ENCODE measurements at regions not wholly inside any gene's neighbourhood (a gene's known extent, or its start where the extent isn't known, plus 50 kb on each side); places are given as distances from the start of the nearest gene placed in this dataset.

DNA sequence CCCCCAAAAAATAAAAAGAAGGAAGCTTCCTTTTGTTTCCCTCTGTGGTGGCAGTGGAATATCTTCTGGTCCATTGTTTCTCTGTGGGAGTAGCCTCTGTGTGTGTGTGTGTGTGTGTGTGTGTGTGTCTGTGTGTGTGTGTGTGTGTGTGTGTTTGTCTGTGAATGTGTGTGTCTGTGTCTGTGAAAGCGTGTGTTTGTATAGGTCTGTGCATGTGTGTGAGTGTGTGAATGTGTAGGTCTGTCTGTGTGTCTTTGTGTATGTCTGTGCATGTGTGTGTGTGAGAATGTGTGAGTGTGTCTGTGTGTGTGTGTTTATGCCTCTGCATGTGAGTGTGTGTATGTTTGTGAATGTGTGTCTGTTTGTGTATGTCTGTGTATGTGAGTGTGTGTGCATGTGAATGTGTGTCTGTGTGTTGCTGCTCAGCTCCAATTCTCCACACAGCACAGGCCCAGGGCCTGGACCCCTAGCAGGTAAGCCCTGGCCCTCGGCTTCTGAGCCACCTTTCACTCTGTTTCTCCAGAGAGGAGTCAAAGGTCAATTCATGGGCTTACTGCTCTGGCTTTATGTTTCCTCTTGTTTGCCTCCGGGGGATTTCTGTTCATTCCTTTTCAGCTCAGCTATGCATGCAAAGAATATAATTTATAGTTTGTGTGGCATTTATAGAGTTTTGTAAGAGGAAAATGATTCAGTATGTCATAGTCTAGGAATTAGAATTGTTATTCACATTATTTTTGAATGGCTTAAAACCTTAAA lies 89.8 kb downstream of the UCHL1 start:
- no peak for DNase-seq (ENCODE audit: low spot score)
- Histone ChIP-seq H3K4me3 (ENCODE audit: low read depth, low read length, poor library complexity, severe bottlenecking) (no peak overlapping the region), H4K20me1 (ENCODE audit: insufficient read depth, low read length) (no peaks in the 10 kb centered on the region), H3K4me2 (ENCODE audit: low read length) (no peak overlapping the region), H3K4me1 (ENCODE audit: insufficient read depth, low read length, poor library complexity, severe bottlenecking) (no peaks in the 10 kb centered on the region), H3K9me2 (ENCODE audit: insufficient read depth, low read length) (no peaks in the 10 kb centered on the region), H3K27ac (ENCODE audit: low read depth, low read length, poor library complexity, severe bottlenecking) (no peak overlapping the region), H3K79me2 (ENCODE audit: insufficient read depth, low read depth, low read length) (no peaks in the 10 kb centered on the region), H3K36me3 (ENCODE audit: insufficient read depth, low read length) (no peaks in the 10 kb centered on the region), H2AFZ (ENCODE audit: low read length) (no peak overlapping the region), H3K9me3 (ENCODE audit: low read length) (no peaks in the 10 kb centered on the region)
- BruUV-seq (replicated peaks) = no TSS peak
- ChIA-PET POLR2A (no interaction called here), CTCF (ENCODE audit: unreplicated experiment) (no interaction called here)
- intact Hi-C loops (cut with micrococcal nuclease; ENCODE audit: unreplicated experiment) = no loop called here
- no peak for TF ChIP-seq EZH2phosphoT487 (IDR thresholded peaks at IDR 0.05; ENCODE audit: borderline replicate concordance, low read depth, low read length)
- TF ChIP-seq, protein P1, sequence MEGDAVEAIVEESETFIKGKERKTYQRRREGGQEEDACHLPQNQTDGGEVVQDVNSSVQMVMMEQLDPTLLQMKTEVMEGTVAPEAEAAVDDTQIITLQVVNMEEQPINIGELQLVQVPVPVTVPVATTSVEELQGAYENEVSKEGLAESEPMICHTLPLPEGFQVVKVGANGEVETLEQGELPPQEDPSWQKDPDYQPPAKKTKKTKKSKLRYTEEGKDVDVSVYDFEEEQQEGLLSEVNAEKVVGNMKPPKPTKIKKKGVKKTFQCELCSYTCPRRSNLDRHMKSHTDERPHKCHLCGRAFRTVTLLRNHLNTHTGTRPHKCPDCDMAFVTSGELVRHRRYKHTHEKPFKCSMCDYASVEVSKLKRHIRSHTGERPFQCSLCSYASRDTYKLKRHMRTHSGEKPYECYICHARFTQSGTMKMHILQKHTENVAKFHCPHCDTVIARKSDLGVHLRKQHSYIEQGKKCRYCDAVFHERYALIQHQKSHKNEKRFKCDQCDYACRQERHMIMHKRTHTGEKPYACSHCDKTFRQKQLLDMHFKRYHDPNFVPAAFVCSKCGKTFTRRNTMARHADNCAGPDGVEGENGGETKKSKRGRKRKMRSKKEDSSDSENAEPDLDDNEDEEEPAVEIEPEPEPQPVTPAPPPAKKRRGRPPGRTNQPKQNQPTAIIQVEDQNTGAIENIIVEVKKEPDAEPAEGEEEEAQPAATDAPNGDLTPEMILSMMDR (conservative IDR thresholded peaks at IDR 0.05; ENCODE audit: low read length) = no peak

- no peak for TF ChIP-seq EZH2phosphoT487 (IDR thresholded peaks at IDR 0.05; ENCODE audit: borderline replicate concordance, low read depth, low read length)
- TF ChIP-seq, protein P1 (conservative IDR thresholded peaks at IDR 0.05; ENCODE audit: low read length) = no peak
- no peak overlapping the region for H3K4me2 ChIP-seq (ENCODE audit: low read length)
- H3K9me3 ChIP-seq (ENCODE audit: low read length) = no peaks in the 10 kb centered on the region
- H2AFZ ChIP-seq (ENCODE audit: low read length) = no peak overlapping the region
- H3K79me2 ChIP-seq (ENCODE audit: insufficient read depth, low read depth, low read length) = no peaks in the 10 kb centered on the region
- CTCF ChIA-PET (ENCODE audit: unreplicated experiment) = no interaction called here
- DNase-seq (ENCODE audit: low spot score) = no peak
- no peaks in the 10 kb centered on the region for H3K36me3 ChIP-seq (ENCODE audit: insufficient read depth, low read length)
- H4K20me1 ChIP-seq (ENCODE audit: insufficient read depth, low read length) = no peaks in the 10 kb centered on the region
- H3K4me1 ChIP-seq (ENCODE audit: insufficient read depth, low read length, poor library complexity, severe bottlenecking) = no peaks in the 10 kb centered on the region
- H3K27ac ChIP-seq (ENCODE audit: low read depth, low read length, poor library complexity, severe bottlenecking) = no peak overlapping the region
- intact Hi-C loops (cut with micrococcal nuclease; ENCODE audit: unreplicated experiment) = no loop called here
- no peak overlapping the region for H3K4me3 ChIP-seq (ENCODE audit: low read depth, low read length, poor library complexity, severe bottlenecking)
- POLR2A ChIA-PET = no interaction called here
- no TSS peak for BruUV-seq (replicated peaks)
- no peaks in the 10 kb centered on the region for H3K9me2 ChIP-seq (ENCODE audit: insufficient read depth, low read length)
Measured at GRCh38 chr4:41349021-41349420, 92.3 kb downstream of the UCHL1 start.

DNA sequence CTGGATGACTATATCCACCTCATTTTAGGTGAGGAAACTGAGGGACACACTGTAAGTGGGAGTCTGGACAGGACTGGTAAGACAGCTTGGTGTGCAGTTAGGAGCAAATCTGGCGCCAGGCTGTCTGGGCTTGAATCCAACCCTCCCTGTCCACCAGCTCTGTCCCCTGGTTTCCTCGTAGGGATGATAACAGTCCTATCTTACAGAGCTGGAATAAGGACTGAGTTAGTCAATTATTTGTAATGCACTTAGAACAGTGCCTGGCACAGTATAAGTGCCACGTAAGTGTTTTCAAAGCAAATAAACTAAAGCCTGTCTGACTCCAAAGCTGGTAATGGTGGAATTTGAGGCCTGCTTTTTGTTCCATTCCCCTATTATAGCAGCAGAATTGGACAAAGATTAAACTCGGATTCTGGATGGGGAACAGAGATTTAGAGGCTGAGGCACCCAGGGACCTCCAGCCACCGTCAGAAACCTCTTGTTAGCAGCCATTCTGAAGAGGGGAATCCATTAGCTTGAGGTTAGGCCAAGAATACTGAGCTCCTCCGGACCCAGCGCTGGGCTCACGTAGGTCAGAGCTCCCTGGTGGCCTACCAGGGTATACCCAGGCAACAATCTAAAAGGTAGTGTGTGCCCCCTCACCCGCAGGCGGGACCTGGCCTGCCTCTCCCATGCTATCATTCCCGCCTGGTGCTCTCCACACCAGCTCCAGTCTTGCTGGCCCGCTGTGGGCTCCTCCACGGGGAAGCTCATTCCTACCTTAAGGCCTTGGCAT lies 102.1 kb downstream of the UCHL1 start:
- POLR2A ChIA-PET = no interaction called here
- H3K9me2 ChIP-seq (ENCODE audit: insufficient read depth, low read length) = no peaks in the 10 kb centered on the region
- no peaks in the 10 kb centered on the region for H3K4me1 ChIP-seq (ENCODE audit: insufficient read depth, low read length, poor library complexity, severe bottlenecking)
- no peak overlapping the region for H3K27ac ChIP-seq (ENCODE audit: low read depth, low read length, poor library complexity, severe bottlenecking)
- no peaks in the 10 kb centered on the region for H3K36me3 ChIP-seq (ENCODE audit: insufficient read depth, low read length)
- no peaks in the 10 kb centered on the region for H3K9me3 ChIP-seq (ENCODE audit: low read length)
- CTCF ChIA-PET (ENCODE audit: unreplicated experiment) = no interaction called here
- H3K79me2 ChIP-seq (ENCODE audit: insufficient read depth, low read depth, low read length) = no peaks in the 10 kb centered on the region
- no peak overlapping the region for H3K4me3 ChIP-seq (ENCODE audit: low read depth, low read length, poor library complexity, severe bottlenecking)
- H3K4me2 ChIP-seq (ENCODE audit: low read length) = no peak overlapping the region
- no peaks in the 10 kb centered on the region for H4K20me1 ChIP-seq (ENCODE audit: insufficient read depth, low read length)
- BruUV-seq (replicated peaks) = no TSS peak
- intact Hi-C loops (cut with micrococcal nuclease; ENCODE audit: unreplicated experiment) = no loop called here
- DNase-seq (ENCODE audit: low spot score) = no peak
- no peak overlapping the region for H2AFZ ChIP-seq (ENCODE audit: low read length)
- TF ChIP-seq EZH2phosphoT487 (IDR thresholded peaks at IDR 0.05; ENCODE audit: borderline replicate concordance, low read depth, low read length) = no peak
- TF ChIP-seq, protein P1 (conservative IDR thresholded peaks at IDR 0.05; ENCODE audit: low read length) = no peak

Data from OCI-LY7 (cell line).